Activated naive CD8-positive, alpha-beta T cell treated with anti-CD3 and anti-CD28 coated beads, Interleukin-2, amount 10 ng/mL, durations not matched to agents 7 days and 5 days (primary cell): ENCODE measurements at regions not wholly inside any gene's neighbourhood (a gene's known extent, or its start where the extent isn't known, plus 50 kb on each side); places are given as distances from the start of the nearest gene placed in this dataset.

Source experiments
- ATAC-seq: fragments of 150-1000 bp; cut with Tn5 transposase; one replicate; pipeline ENCODE4 v1.10.0; 2021; ENCODE audit warnings: low read depth, moderate library complexity
- POLR2A ChIA-PET: fragments of 350-600 bp; sonication (Branson Sonifier 250); formaldehyde crosslinking; loops from one replicate; lab custom pipeline; 2021; ENCODE audit warnings: antibody characterized with exemption; lab: Charles Lee
- DNase-seq: peaks from one replicate; pipeline ENCODE4 v3.0.0; 2021
- H3K27ac Mint-ChIP-seq: one replicate; pipeline ENCODE4 v1.8.0; 2022; ENCODE audit warnings: mild to moderate bottlenecking, mixed read lengths
- H3K27me3 Mint-ChIP-seq: one replicate; pipeline ENCODE4 v1.8.0; 2022; ENCODE audit warnings: mild to moderate bottlenecking, moderate library complexity, mixed read lengths
- H3K36me3 Mint-ChIP-seq: one replicate; pipeline ENCODE4 v1.8.0; 2021; ENCODE audit warnings: mild to moderate bottlenecking, mixed read lengths
- H3K4me1 Mint-ChIP-seq: one replicate; pipeline ENCODE4 v1.8.0; 2021; ENCODE audit warnings: mixed read lengths
- H3K4me3 Mint-ChIP-seq: one replicate; pipeline ENCODE4 v1.8.0; 2022; ENCODE audit warnings: mild to moderate bottlenecking, moderate library complexity, mixed read lengths
- H3K9me3 Mint-ChIP-seq: one replicate; pipeline ENCODE4 v1.8.0; 2021; ENCODE audit warnings: mixed read lengths

DNA sequence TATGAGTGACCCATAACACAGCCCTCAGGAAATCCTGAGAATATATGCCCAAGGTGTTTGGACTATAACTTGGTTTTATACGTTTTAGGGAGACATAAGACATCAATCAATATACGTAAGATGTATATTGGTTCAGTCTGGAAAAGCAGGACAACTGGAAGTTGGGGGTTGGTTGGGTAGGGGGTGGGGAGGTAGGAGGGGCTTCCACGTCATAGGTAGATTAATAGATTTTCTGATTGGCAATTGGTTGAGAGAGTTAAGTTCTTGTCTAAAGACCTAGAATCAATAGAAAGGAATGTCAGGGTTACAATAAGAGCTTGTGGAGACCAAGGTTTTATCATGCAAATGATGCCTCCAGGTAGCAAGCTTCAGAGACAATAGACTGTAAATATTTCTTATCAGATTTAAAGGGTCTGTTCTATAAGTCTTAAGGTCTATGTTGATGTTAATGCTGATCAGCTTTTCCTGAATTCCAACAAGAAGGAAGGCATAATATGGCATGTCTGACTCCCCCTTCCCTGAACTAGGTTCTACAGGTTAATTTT lies 2267.7 kb upstream of the ACO1 start:
- ATAC-seq (no peak), DNase-seq (no peak)
- POLR2A ChIA-PET, result no interaction called here
- Mint-ChIP-seq H3K4me3 (no peak overlapping the region), H3K9me3 (peaks cover 3% of the 10 kb centered on the region), H3K4me1 (no peaks in the 10 kb centered on the region), H3K27me3 (no peaks in the 10 kb centered on the region), H3K27ac (no peak overlapping the region), H3K36me3 (no peaks in the 10 kb centered on the region)

GRCh38 chr9:30120666-30121065 lies 2263.8 kb upstream of the ACO1 start:
- H3K4me1 Mint-ChIP-seq, result no peaks in the 10 kb centered on the region
- no peak for ATAC-seq
- H3K36me3 Mint-ChIP-seq, result no peaks in the 10 kb centered on the region

GRCh38 chr9:30121611-30122010 lies 2262.8 kb upstream of the ACO1 start:
- Mint-ChIP-seq H3K27ac (no peak overlapping the region), H3K4me1 (no peaks in the 10 kb centered on the region), H3K9me3 (no peaks in the 10 kb centered on the region), H3K36me3 (no peaks in the 10 kb centered on the region), H3K4me3 (no peak overlapping the region), H3K27me3 (no peaks in the 10 kb centered on the region)
- POLR2A ChIA-PET, result no interaction called here
- ATAC-seq (no peak), DNase-seq (no peak)

More at GRCh38 chr9:30120666-30121065, 2263.8 kb upstream of the ACO1 start:
- no peaks in the 10 kb centered on the region for H3K27me3 Mint-ChIP-seq
- no peak for DNase-seq
- no peak overlapping the region for H3K4me3 Mint-ChIP-seq
- POLR2A ChIA-PET, result no interaction called here
- H3K27ac Mint-ChIP-seq, result no peak overlapping the region
- H3K9me3 Mint-ChIP-seq, result peaks cover under 1% of the 10 kb centered on the region

- ATAC-seq (no peak), DNase-seq (no peak)
- Mint-ChIP-seq H3K27ac (no peak overlapping the region), H3K27me3 (no peaks in the 10 kb centered on the region), H3K4me1 (no peaks in the 10 kb centered on the region), H3K36me3 (no peaks in the 10 kb centered on the region), H3K9me3 (no peaks in the 10 kb centered on the region), H3K4me3 (no peak overlapping the region)
- POLR2A ChIA-PET, result no interaction called here
These were observed 2258.6 kb upstream of the ACO1 start for GRCh38 chr9:30125881-30126280.

DNA sequence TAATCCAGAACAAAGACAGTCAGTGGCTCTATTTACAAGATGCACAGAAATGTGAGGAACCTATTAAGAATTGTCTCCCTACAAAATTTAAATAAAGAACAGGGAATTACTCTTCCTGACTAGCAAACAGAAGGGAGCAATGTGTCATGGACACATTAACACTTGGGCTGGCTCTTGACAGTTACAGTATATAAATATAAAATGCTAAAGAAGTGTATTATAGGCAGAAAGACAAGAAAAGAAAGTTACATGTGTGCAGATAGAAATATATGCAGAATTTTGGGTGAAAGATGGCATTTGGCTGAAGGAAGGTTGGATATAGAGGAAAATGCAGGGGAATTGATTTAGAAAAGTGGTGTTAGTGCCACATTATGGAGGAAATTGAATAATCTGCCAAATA lies 2257.1 kb upstream of the ACO1 start:
- POLR2A ChIA-PET, result no interaction called here
- Mint-ChIP-seq H3K27me3 (no peaks in the 10 kb centered on the region), H3K4me1 (no peaks in the 10 kb centered on the region), H3K9me3 (no peaks in the 10 kb centered on the region), H3K27ac (no peak overlapping the region), H3K36me3 (no peaks in the 10 kb centered on the region), H3K4me3 (no peak overlapping the region)
- DNase-seq (no peak), ATAC-seq (no peak)

DNA sequence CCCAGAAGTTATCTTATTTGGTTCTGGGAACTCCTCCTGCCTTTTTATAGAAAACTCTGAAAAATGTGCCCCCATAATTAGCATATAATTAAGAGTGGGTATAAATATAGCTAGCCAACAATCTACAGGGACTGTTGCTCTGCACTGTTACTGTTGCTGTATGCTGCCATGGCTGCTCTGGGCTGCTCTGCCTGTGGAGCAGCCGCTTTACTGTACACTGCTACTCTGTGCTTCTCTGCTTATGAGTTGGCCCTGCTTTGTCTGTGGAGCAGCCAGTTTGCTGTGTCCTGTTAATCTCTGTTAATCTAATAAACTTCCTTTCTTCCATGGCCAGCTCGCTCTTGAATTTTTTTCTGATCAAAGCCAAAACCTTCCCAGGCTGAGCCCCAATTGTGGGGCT lies 2244.0 kb upstream of the ACO1 start:
- H3K4me1 Mint-ChIP-seq, result no peaks in the 10 kb centered on the region
- no peaks in the 10 kb centered on the region for H3K27me3 Mint-ChIP-seq
- no peak for ATAC-seq
- DNase-seq, result no peak
- H3K36me3 Mint-ChIP-seq, result no peaks in the 10 kb centered on the region
- POLR2A ChIA-PET, result no interaction called here
- no peaks in the 10 kb centered on the region for H3K9me3 Mint-ChIP-seq
- H3K4me3 Mint-ChIP-seq, result no peak overlapping the region
- no peak overlapping the region for H3K27ac Mint-ChIP-seq

DNA sequence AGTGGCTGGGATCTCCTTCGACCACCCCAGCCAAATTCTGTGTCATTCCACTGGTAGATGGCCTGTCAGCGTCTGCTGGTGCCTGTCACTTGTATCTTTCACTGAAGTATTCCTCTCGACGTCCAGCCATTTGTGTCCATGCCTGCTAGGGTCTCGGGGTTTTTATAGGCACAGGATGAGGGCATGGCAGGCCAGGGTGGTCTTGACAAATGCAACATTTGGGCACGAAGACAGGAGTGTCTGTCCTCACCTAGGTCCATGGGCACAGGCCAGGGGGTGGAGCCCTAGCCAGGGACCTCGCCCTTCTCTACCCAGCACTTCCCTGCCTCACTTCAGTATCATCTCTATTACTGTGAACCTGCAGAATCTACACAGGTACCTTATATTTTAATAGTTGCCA lies 2223.9 kb upstream of the ACO1 start:
- no peak for ATAC-seq
- Mint-ChIP-seq H3K27ac (no peak overlapping the region), H3K36me3 (no peaks in the 10 kb centered on the region), H3K9me3 (peaks cover 4% of the 10 kb centered on the region), H3K4me3 (no peak overlapping the region), H3K4me1 (no peaks in the 10 kb centered on the region), H3K27me3 (no peaks in the 10 kb centered on the region)
- POLR2A ChIA-PET, result no interaction called here
- no peak for DNase-seq

- Mint-ChIP-seq H3K9me3 (peaks cover 1% of the 10 kb centered on the region), H3K4me1 (no peaks in the 10 kb centered on the region), H3K27ac (no peak overlapping the region), H3K4me3 (no peak overlapping the region), H3K36me3 (no peaks in the 10 kb centered on the region), H3K27me3 (no peaks in the 10 kb centered on the region)
- POLR2A ChIA-PET, result no interaction called here
- ATAC-seq (no peak), DNase-seq (no peak)
These were observed 2212.2 kb upstream of the ACO1 start for GRCh38 chr9:30172206-30172605.

GRCh38 chr9:30178610-30179009 lies 2205.8 kb upstream of the ACO1 start:
- POLR2A ChIA-PET, result no interaction called here
- H3K4me1 Mint-ChIP-seq, result no peaks in the 10 kb centered on the region
- no peak overlapping the region for H3K4me3 Mint-ChIP-seq
- ATAC-seq, result no peak
- no peak overlapping the region for H3K27ac Mint-ChIP-seq
- no peaks in the 10 kb centered on the region for H3K9me3 Mint-ChIP-seq
- H3K27me3 Mint-ChIP-seq, result no peaks in the 10 kb centered on the region
- H3K36me3 Mint-ChIP-seq, result no peaks in the 10 kb centered on the region
- DNase-seq, result no peak

GRCh38 chr9:30193421-30193820 lies 2191.0 kb upstream of the ACO1 start:
- Mint-ChIP-seq H3K27ac (no peak overlapping the region), H3K4me3 (no peak overlapping the region), H3K36me3 (no peaks in the 10 kb centered on the region), H3K27me3 (no peaks in the 10 kb centered on the region), H3K4me1 (no peaks in the 10 kb centered on the region), H3K9me3 (peaks cover 13% of the 10 kb centered on the region)
- DNase-seq, result no peak
- POLR2A ChIA-PET, result no interaction called here
- no peak for ATAC-seq

DNA sequence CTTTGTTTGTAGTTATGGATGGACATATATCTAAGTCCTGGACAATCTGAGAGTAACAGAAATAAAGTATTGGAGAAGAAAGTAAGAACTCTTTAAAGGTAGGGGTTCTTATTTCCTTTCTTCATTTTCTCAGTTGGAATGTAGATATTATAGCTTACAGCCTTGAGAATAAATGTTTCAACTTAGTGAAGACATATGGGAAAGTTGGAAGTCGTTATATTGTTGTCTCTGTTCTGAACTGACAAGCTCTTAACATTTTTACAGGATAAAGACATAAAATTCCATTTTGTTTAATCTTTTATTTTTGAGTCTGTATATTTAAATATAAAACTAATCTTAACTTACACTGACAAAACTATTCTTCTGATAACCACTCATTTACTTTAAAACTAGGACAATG lies 2187.5 kb upstream of the ACO1 start:
- H3K27me3 Mint-ChIP-seq, result no peaks in the 10 kb centered on the region
- no peak overlapping the region for H3K27ac Mint-ChIP-seq
- POLR2A ChIA-PET, result no interaction called here
- DNase-seq (no peak), ATAC-seq (no peak)
- H3K4me1 Mint-ChIP-seq, result no peaks in the 10 kb centered on the region
- no peak overlapping the region for H3K4me3 Mint-ChIP-seq
- H3K9me3 Mint-ChIP-seq, result peaks cover 3% of the 10 kb centered on the region
- H3K36me3 Mint-ChIP-seq, result no peaks in the 10 kb centered on the region

DNA sequence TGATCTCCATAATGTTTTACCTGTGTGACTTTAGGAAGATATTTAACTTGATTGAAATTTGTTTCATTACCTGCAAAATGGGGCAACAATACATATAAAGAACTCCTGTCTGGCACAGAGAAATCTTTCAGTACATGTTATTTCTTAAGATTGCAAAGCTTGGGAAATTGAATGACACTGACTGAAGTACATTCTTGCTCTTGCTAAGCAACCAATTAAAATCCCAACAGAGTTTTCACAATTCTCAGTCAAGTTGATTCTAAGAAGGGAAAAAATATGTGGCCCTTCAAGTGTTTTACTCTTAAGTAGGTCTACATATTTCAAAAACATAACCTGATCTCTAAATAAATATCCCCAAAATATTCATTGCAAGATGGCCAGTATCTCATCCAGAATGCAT lies 2187.0 kb upstream of the ACO1 start:
- ATAC-seq, result no peak
- H3K36me3 Mint-ChIP-seq, result no peaks in the 10 kb centered on the region

DNA sequence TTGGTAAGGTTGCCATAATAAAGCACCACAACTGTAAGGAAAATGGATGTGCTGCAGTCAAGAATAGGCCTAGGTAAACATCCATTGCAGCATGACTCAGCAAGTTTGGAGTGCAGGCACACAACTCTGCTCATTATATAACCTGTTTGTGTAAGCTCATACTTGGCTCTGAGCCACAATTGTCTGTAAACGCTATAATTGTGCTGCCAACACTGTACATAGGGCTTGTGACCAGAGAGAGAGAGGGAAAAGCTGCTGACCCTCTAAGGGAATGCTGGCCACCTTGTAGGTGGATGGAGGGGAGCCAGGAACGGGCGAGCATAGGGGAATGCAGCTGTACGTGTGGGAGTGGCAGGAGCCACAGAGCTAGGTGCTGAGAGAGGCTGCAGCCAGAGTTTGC lies 2186.5 kb upstream of the ACO1 start:
- Mint-ChIP-seq H3K4me3 (no peak overlapping the region), H3K27me3 (no peaks in the 10 kb centered on the region), H3K9me3 (peaks cover 3% of the 10 kb centered on the region), H3K4me1 (no peaks in the 10 kb centered on the region), H3K27ac (no peak overlapping the region), H3K36me3 (no peaks in the 10 kb centered on the region)
- POLR2A ChIA-PET, result no interaction called here
- DNase-seq, result no peak
- no peak for ATAC-seq

More for the DNA sequence above, 2187.0 kb upstream of the ACO1 start:
- POLR2A ChIA-PET, result no interaction called here
- no peaks in the 10 kb centered on the region for H3K4me1 Mint-ChIP-seq
- no peak for DNase-seq
- H3K27ac Mint-ChIP-seq, result no peak overlapping the region
- no peak overlapping the region for H3K4me3 Mint-ChIP-seq
- no peaks in the 10 kb centered on the region for H3K27me3 Mint-ChIP-seq
- peaks cover 3% of the 10 kb centered on the region for H3K9me3 Mint-ChIP-seq

DNA sequence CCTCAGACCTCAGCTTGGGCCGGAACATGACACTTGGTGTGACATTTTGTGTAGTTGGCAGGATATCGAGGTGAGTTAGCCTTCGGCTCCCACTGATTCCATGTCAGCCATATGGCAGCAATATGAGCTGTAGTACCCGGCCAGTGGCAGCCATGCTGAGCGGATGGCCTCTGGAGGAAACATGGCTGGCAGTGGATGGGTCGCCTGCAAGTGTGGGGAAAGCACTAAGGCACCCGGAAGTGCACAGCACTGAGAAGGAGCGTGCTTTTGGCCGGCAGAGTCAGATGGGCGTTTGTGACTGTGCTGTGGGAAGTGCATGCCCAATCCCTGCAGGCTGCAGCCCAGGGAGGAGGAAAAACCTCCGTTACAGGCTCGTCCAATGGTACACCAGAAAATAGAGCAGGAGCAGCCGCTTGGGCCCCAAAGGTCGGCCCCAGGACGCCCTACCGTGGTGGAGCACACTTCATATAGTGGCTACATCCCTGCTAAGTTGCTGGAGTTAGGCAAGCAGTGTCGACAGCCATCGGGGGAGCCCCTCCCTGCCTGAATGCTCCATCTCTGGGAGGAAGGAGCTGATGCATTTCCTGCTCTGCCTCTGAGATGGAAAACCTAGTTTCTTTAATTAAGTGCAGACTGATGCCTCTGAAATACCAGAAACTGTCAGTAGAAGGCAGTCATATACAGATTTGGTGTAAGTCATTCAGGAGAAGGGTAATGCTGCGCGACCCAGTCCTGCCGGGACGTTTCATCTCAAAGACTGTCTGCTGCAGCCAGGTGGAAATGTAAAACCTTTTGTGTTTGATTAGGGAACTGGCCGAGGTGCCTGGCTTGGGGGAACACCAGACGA lies 2185.8 kb upstream of the ACO1 start:
- H3K36me3 Mint-ChIP-seq, result no peaks in the 10 kb centered on the region
- H3K27me3 Mint-ChIP-seq, result no peaks in the 10 kb centered on the region
- POLR2A ChIA-PET, result no interaction called here
- DNase-seq (no peak), ATAC-seq (no peak)
- no peak overlapping the region for H3K27ac Mint-ChIP-seq
- no peaks in the 10 kb centered on the region for H3K4me1 Mint-ChIP-seq
- H3K9me3 Mint-ChIP-seq, result peaks cover 3% of the 10 kb centered on the region
- H3K4me3 Mint-ChIP-seq, result no peak overlapping the region
